HFF-Myc (cell line): ENCODE measurements at regions not wholly inside any gene's neighbourhood (a gene's known extent, or its start where the extent isn't known, plus 50 kb on each side); places are given as distances from the start of the nearest gene placed in this dataset.

Experiments used
- DNase-seq: peaks from one replicate; pipeline ENCODE4 v3.0.0-alpha.2; 2011; ENCODE audit warnings: low read depth; ENCODE audit errors: extremely low read depth
- H3K4me3 ChIP-seq: replicated peaks from 2 replicates; pipeline ENCODE4 v1.5.1; 2011; ENCODE audit warnings: low read depth, mild to moderate bottlenecking, control low read depth, low read length
- CTCF ChIP-seq: IDR thresholded peaks from 2 replicates; pipeline ENCODE4 v1.5.1; 2012; ENCODE audit warnings: mild to moderate bottlenecking, low read depth, low read length, control low read depth; ENCODE audit errors: missing control alignments

GRCh38 chr9:78133751-78134150, 102.1 kb upstream of the CEP78 start:
- DNase-seq: no peak

GRCh38 chr9:78132701-78133058, 101.1 kb upstream of the GNAQ start:
- no peak overlapping the region for H3K4me3 ChIP-seq
- DNase-seq: no peak
- TF ChIP-seq CTCF: no peak

More at GRCh38 chr9:78133751-78134150, 102.1 kb upstream of the CEP78 start:
- H3K4me3 ChIP-seq: no peak overlapping the region
- TF ChIP-seq CTCF: no peak

- no peak for TF ChIP-seq CTCF
- no peak for DNase-seq
- no peak overlapping the region for H3K4me3 ChIP-seq
These were observed 100.5 kb upstream of the GNAQ start for GRCh38 chr9:78131969-78132700.

DNA sequence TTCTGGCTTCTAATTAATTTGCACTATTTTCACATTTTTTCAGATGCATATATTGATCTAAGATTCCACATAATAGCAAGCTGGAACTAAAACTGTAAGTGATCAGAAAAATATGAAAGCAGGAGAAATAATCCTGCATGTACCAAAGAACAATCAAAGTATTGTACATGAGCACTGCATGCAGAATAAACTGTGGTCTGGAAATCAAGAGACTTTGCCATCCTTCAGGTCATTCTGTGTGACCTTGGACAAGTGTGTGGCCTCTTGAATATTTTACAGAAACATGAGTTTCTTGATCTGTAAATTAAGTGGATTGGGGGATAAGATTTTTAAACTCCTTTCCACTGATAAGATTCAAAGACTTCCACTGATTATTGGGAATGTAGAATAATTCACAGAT, 99.2 kb upstream of the GNAQ start:
- TF ChIP-seq CTCF: no peak
- DNase-seq: no peak
- H3K4me3 ChIP-seq: no peak overlapping the region

- no peak for TF ChIP-seq CTCF
- DNase-seq: no peak
- no peak overlapping the region for H3K4me3 ChIP-seq
These were observed 98.4 kb upstream of the GNAQ start for GRCh38 chr9:78130004-78130403.

DNA sequence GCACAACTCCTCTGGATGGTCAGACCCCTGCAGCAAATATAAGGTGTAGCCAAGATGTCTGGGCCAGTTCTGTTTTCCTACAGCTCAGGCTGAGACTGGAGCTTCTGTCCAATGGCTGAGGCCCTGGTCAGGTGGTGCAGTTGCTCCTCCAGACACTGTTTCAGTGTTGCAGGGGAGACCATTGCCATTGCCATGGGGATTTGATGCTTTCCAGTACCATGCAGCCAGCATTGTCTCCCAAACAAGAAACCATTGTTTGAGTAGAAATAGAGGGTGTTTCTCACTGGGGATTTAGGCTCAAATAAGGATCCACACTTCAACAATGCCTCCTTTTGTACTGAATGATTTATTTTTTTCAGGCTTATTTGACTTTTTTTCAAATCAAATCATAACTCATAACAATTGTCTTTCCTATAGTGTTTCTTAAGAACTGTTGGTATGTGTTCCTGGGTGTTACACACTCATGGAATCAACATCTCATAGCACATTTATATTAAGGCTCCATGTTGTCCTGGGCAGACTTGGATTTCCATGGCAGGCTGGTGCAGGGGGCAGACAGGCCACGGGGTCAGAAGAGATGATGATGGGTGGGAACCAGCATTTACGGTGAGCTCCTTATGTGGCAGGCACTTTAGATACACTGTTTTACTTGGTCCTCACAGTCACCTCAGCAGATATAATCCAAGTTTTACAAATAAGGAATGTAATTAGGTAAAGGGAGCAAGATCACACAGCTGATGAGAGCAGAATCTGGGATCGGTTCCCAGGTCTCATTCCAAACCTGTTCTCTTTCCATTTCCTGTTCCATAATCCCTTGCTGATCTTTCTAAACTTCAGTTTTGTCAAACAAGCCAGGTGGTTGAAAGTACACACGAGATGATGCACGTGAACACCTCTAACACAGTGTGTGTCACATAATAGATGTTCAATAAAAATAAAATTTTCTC, 95.9 kb upstream of the GNAQ start:
- no peak overlapping the region for H3K4me3 ChIP-seq
- no peak for TF ChIP-seq CTCF
- no peak for DNase-seq
